Upper lobe of left lung (tissue), 4 donors: ENCODE measurements at regions not wholly inside any gene's neighbourhood (a gene's known extent, or its start where the extent isn't known, plus 50 kb on each side); places are given as distances from the start of the nearest gene placed in this dataset.

Source experiments
- POLR2AphosphoS5 ChIP-seq, 2 donors: sonication (generic); formaldehyde crosslinking; IDR thresholded peaks; one replicate each; pipeline ENCODE4 v1.5.1; 2017; ENCODE audit warnings: antibody characterized with exemption in 2 of 2
- TF ChIP-seq, protein P1 (sequence below), 6 experiments: fragments of 450-650 bp in 4 of 6; fragments of 200-600 bp in 2 of 6; sonication (generic) in 2 of 6; IDR thresholded peaks; one replicate each; pipeline ENCODE4 v1.5.1; 2016 to 2019; ENCODE audit warnings: antibody characterized with exemption in 6 of 6

DNA sequence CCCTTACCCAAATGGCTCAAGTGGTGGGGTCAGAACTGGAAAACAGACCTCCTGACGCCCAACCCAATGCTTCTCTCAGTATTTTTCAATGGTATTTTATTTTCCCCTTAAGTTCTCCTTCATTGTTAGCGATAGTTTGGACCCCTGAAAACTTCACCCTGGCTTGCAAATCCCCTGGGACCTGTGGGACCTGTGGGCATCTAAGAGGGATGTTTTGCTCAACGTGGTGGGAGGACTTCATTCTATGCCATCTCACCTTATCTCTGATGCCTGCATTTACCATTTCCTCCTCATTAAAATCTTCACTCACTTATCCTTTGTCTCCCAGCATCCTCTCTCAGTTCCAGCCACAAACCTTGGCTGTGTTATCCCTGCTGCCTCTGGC is 59.4 kb upstream of the GZMB start:
- TF ChIP-seq, protein P1, sequence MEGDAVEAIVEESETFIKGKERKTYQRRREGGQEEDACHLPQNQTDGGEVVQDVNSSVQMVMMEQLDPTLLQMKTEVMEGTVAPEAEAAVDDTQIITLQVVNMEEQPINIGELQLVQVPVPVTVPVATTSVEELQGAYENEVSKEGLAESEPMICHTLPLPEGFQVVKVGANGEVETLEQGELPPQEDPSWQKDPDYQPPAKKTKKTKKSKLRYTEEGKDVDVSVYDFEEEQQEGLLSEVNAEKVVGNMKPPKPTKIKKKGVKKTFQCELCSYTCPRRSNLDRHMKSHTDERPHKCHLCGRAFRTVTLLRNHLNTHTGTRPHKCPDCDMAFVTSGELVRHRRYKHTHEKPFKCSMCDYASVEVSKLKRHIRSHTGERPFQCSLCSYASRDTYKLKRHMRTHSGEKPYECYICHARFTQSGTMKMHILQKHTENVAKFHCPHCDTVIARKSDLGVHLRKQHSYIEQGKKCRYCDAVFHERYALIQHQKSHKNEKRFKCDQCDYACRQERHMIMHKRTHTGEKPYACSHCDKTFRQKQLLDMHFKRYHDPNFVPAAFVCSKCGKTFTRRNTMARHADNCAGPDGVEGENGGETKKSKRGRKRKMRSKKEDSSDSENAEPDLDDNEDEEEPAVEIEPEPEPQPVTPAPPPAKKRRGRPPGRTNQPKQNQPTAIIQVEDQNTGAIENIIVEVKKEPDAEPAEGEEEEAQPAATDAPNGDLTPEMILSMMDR (IDR thresholded peaks at IDR 0.05), result no peak
- TF ChIP-seq POLR2AphosphoS5 (IDR thresholded peaks at IDR 0.05), result no peak
